GM12878 (cell line): ENCODE measurements at regions not wholly inside any gene's neighbourhood (a gene's known extent, or its start where the extent isn't known, plus 50 kb on each side); places are given as distances from the start of the nearest gene placed in this dataset.

Experiments used
- ATAC-seq: fragments of 200-7000 bp; cut with Tn5 transposase; 3 replicates; pipeline ENCODE4 v1.9.1; 2020; ENCODE audit warnings: mild to moderate bottlenecking, moderate library complexity
- BruUV-seq: library from RNA; stranded (reverse); fragments of 400-500 nt; replicated peaks from 2 replicates; lab custom pipeline; 2021; lab: Mats Ljungman, UMichigan
- CTCF ChIA-PET: fragments of 300-600 bp; sonication (Branson Sonifier 250); formaldehyde crosslinking; extraction: SDS; loops from one replicate; lab custom pipeline; 2021; ENCODE audit warnings: inconsistent platforms; lab: Yijun Ruan, JAX
- POLR2A ChIA-PET: fragments of 350-600 bp; formaldehyde crosslinking; extraction: SDS; loops from one replicate; lab custom pipeline; 2021; ENCODE audit warnings: inconsistent platforms; lab: Charles Lee
- RAD21 ChIA-PET: fragments of 300-600 bp; sonication (Branson Sonifier 250); formaldehyde crosslinking; loops from one replicate; lab custom pipeline; 2023; ENCODE audit warnings: antibody characterized with exemption; ENCODE audit not compliant: unreplicated experiment; lab: Charles Lee
- SMC1A ChIA-PET: fragments of 300-600 bp; sonication (Branson Sonifier 250); formaldehyde crosslinking; loops from one replicate; lab custom pipeline; 2023; ENCODE audit not compliant: unreplicated experiment, uncharacterized antibody; lab: Charles Lee
- DNase-seq: peaks from one replicate; pipeline ENCODE4 v3.0.0-alpha.2; 2011; ENCODE audit warnings: low read depth, low spot score
- FAIRE-seq: peaks from 3 replicates; lab custom pipeline; 2011; peaks lifted over from hg19 to GRCh38; lab: Jason Lieb, UNC
- H2AFZ ChIP-seq: 2 replicates; pipeline ENCODE4 v1.6.0; 2011; ENCODE audit warnings: low read depth, low read length, control low read depth; ENCODE audit not compliant: control insufficient read depth
- H3K27ac ChIP-seq: 2 replicates; pipeline ENCODE4 v1.5.1; 2011; ENCODE audit warnings: control low read depth; ENCODE audit not compliant: control insufficient read depth, insufficient read depth
- H3K27me3 ChIP-seq, 2 experiments: replicated peaks in 1 of 2; 2 replicates each; pipeline versions ENCODE4 v1.6.0 to v1.6.1; 2011; ENCODE audit warnings: low read length in 1 of 2; ENCODE audit not compliant: control insufficient read depth in 2 of 2, insufficient read depth in 2 of 2
- H3K36me3 ChIP-seq, 2 experiments: 2 replicates each; pipeline ENCODE4 v1.5.1; 2011; ENCODE audit warnings: low read length in 1 of 2; ENCODE audit not compliant: control insufficient read depth in 2 of 2, insufficient read depth in 2 of 2
- H3K4me1 ChIP-seq: 2 replicates; pipeline ENCODE4 v1.6.1; 2011; ENCODE audit warnings: mild to moderate bottlenecking, low read length, moderate library complexity, mixed read lengths; ENCODE audit not compliant: control insufficient read depth, insufficient read depth
- H3K4me2 ChIP-seq: 2 replicates; pipeline ENCODE4 v1.6.0; 2011; ENCODE audit warnings: control low read depth; ENCODE audit not compliant: control insufficient read depth, insufficient read depth
- H3K4me3 ChIP-seq: fragments of 200-600 bp; sonication (generic); 2 replicates; pipeline ENCODE4 v1.5.1; 2016
- H3K79me2 ChIP-seq: 2 replicates; pipeline ENCODE4 v1.6.0; 2011; ENCODE audit warnings: low read length; ENCODE audit not compliant: control insufficient read depth, insufficient read depth
- H3K9ac ChIP-seq: 2 replicates; pipeline ENCODE4 v1.8.0; 2011; ENCODE audit warnings: low read length, control low read depth, mixed read lengths; ENCODE audit not compliant: control insufficient read depth, insufficient read depth
- H3K9me3 ChIP-seq: replicated peaks from 3 replicates; pipeline ENCODE4 v1.5.1; 2011; ENCODE audit warnings: mild to moderate bottlenecking, low read length; ENCODE audit not compliant: control insufficient read depth, insufficient read depth
- H4K20me1 ChIP-seq: 2 replicates; pipeline ENCODE4 v1.6.0; 2011; ENCODE audit not compliant: control insufficient read depth, insufficient read depth
- BMI1 ChIP-seq: fragments of 450-650 bp; IDR thresholded peaks from 2 replicates; pipeline ENCODE4 v1.6.1; 2016; ENCODE audit warnings: mild to moderate bottlenecking, moderate library complexity, borderline replicate concordance
- CHD4 ChIP-seq: fragments of 200-600 bp; sonication (generic); IDR thresholded peaks from 2 replicates; pipeline ENCODE4 v1.6.1; 2016; ENCODE audit warnings: mild to moderate bottlenecking
- HDAC6 ChIP-seq: fragments of 200-600 bp; sonication (generic); IDR thresholded peaks from one replicate; pipeline ENCODE4 v1.8.0; 2017; ENCODE audit warnings: antibody characterized with exemption; ENCODE audit not compliant: unreplicated experiment
- IKZF1 ChIP-seq: fragments of 450-650 bp; conservative IDR thresholded peaks from 2 replicates; pipeline ENCODE4 v1.6.1; 2017; ENCODE audit warnings: antibody characterized with exemption, mild to moderate bottlenecking
- IKZF2 ChIP-seq, 2 experiments: fragments of 450-650 bp; IDR thresholded peaks; 2 replicates each; pipeline ENCODE4 v1.6.1; 2017; ENCODE audit warnings: mild to moderate bottlenecking in 2 of 2, moderate library complexity in 2 of 2
- JUNB ChIP-seq: IDR thresholded peaks from 2 replicates; pipeline ENCODE4 v1.6.1; 2016; ENCODE audit warnings: antibody characterized with exemption, mild to moderate bottlenecking
- PAX8 ChIP-seq: fragments of 450-650 bp; IDR thresholded peaks from 2 replicates; pipeline ENCODE4 v1.6.1; 2017; ENCODE audit warnings: mild to moderate bottlenecking, moderate library complexity
- RUNX3 ChIP-seq: IDR thresholded peaks from 2 replicates; pipeline ENCODE4 v1.6.1; 2012; ENCODE audit warnings: low read length, inconsistent platforms
- SMAD5 ChIP-seq: IDR thresholded peaks from 2 replicates; pipeline ENCODE4 v1.6.1; 2016; ENCODE audit warnings: antibody characterized with exemption, low read depth
- SREBF1 ChIP-seq: IDR thresholded peaks from 2 replicates; pipeline ENCODE4 v1.6.1; 2012; ENCODE audit warnings: mild to moderate bottlenecking, low read length
- TCF12 ChIP-seq: IDR thresholded peaks from 2 replicates; pipeline ENCODE4 v1.6.1; 2011; ENCODE audit warnings: low read depth, mild to moderate bottlenecking, low read length
- WRNIP1 ChIP-seq: IDR thresholded peaks from 2 replicates; pipeline ENCODE4 v1.6.1; 2011; ENCODE audit warnings: low read depth, low read length, improper control_type of control experiment, borderline replicate concordance
- WGBS: methylation state at CpG from one replicate; pipeline ENCODE4 v1.1.6; 2016; ENCODE audit warnings: low lambda C conversion rate; ENCODE audit not compliant: insufficient replicate concordance, insufficient coverage; ENCODE audit errors: missing lambda C conversion rate; 5-methylcytosine and 5-hydroxymethylcytosine counted together
- in situ Hi-C: fragments of 300-500 bp; cut with MboI; formaldehyde crosslinking; loops from 9 replicates; pipeline ENCODE4 v1.14.3; 2018; ENCODE audit warnings: mixed read lengths
- intact Hi-C: fragments of 100-400 bp; cut with micrococcal nuclease; formaldehyde crosslinking; loops from one replicate; pipeline ENCODE4 v1.14.2; 2022; ENCODE audit not compliant: unreplicated experiment
- TF ChIP-seq, protein P1 (sequence below): fragments of 450-650 bp; IDR thresholded peaks from 2 replicates; pipeline ENCODE4 v1.6.1; 2017; ENCODE audit warnings: mild to moderate bottlenecking, moderate library complexity
- TF ChIP-seq, protein P2 (sequence below): fragments of 450-650 bp; formaldehyde crosslinking; IDR thresholded peaks from 2 replicates; pipeline ENCODE4 v1.4.0; 2022; ENCODE audit warnings: mild to moderate bottlenecking, moderate library complexity

DNA sequence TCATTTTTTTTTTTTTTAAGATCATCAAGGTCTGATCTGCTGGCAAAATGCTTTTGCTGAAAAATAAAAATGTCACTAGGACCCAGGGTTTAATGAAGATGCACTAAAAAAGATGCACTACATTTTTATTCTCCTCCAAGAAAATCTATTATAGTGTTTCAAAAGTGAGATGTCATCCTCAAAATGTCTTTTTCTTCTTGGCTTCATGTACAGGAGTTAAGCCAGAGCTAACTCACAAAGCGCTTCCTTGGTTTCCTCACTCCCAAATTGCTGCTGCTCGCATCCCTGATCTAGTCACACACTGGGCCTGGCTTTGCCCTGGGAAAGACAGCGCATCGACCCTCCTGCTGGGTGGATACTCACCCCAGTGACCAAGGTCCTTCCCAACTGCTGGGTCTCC is 113.4 kb upstream of the CCDC68 start:
- 86% methylated on average over 4 of the region's 4 CpGs for WGBS
- SMC1A ChIA-PET = interaction anchor here (1.5 to 5.3 kb wide), 2 partner anchors 12 to 20 kb away, joined by 5 to 24 read pairs; no protein-coding TSS in a partner anchor
- Histone ChIP-seq H3K9me3 (no peaks in the 10 kb centered on the region), H4K20me1 (no peaks in the 10 kb centered on the region), H3K27ac (no peak overlapping the region), H3K9ac (no peak overlapping the region), H2AFZ (no peak overlapping the region), H3K4me2 (no peak overlapping the region), H3K79me2 (no peaks in the 10 kb centered on the region), H3K4me1 (peaks cover 22% of the 10 kb centered on the region), H3K27me3 (no peaks in the 10 kb centered on the region), H3K4me3 (no peak overlapping the region), H3K36me3 (no peaks in the 10 kb centered on the region)
- FAIRE-seq (no peak), DNase-seq (no peak), ATAC-seq (no peak)
- TF ChIP-seq JUNB = no peak
- TF ChIP-seq RUNX3 = no peak
- TF ChIP-seq IKZF2 (IDR thresholded peaks at IDR 0.05) = no peak
- no peak for TF ChIP-seq TCF12
- no peak for TF ChIP-seq CHD4
- TF ChIP-seq, protein P1, sequence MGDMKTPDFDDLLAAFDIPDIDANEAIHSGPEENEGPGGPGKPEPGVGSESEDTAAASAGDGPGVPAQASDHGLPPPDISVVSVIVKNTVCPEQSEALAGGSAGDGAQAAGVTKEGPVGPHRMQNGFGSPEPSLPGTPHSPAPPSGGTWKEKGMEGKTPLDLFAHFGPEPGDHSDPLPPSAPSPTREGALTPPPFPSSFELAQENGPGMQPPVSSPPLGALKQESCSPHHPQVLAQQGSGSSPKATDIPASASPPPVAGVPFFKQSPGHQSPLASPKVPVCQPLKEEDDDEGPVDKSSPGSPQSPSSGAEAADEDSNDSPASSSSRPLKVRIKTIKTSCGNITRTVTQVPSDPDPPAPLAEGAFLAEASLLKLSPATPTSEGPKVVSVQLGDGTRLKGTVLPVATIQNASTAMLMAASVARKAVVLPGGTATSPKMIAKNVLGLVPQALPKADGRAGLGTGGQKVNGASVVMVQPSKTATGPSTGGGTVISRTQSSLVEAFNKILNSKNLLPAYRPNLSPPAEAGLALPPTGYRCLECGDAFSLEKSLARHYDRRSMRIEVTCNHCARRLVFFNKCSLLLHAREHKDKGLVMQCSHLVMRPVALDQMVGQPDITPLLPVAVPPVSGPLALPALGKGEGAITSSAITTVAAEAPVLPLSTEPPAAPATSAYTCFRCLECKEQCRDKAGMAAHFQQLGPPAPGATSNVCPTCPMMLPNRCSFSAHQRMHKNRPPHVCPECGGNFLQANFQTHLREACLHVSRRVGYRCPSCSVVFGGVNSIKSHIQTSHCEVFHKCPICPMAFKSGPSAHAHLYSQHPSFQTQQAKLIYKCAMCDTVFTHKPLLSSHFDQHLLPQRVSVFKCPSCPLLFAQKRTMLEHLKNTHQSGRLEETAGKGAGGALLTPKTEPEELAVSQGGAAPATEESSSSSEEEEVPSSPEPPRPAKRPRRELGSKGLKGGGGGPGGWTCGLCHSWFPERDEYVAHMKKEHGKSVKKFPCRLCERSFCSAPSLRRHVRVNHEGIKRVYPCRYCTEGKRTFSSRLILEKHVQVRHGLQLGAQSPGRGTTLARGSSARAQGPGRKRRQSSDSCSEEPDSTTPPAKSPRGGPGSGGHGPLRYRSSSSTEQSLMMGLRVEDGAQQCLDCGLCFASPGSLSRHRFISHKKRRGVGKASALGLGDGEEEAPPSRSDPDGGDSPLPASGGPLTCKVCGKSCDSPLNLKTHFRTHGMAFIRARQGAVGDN = no peak
- TF ChIP-seq, protein P2, sequence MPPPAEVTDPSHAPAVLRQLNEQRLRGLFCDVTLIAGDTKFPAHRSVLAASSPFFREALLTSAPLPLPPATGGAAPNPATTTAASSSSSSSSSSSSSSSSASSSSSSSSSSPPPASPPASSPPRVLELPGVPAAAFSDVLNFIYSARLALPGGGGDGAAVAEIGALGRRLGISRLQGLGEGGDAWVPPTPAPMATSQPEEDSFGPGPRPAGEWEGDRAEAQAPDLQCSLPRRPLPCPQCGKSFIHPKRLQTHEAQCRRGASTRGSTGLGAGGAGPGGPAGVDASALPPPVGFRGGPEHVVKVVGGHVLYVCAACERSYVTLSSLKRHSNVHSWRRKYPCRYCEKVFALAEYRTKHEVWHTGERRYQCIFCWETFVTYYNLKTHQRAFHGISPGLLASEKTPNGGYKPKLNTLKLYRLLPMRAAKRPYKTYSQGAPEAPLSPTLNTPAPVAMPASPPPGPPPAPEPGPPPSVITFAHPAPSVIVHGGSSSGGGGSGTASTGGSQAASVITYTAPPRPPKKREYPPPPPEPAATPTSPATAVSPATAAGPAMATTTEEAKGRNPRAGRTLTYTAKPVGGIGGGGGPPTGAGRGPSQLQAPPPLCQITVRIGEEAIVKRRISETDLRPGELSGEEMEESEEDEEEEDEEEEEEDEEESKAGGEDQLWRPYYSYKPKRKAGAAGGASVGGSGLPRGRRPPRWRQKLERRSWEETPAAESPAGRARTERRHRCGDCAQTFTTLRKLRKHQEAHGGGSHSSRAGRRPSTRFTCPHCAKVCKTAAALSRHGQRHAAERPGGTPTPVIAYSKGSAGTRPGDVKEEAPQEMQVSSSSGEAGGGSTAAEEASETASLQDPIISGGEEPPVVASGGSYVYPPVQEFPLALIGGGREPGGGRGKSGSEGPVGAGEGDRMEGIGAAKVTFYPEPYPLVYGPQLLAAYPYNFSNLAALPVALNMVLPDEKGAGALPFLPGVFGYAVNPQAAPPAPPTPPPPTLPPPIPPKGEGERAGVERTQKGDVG (CRISPR knock-in tag) = no peak
- TF ChIP-seq SREBF1 = no peak
- TF ChIP-seq BMI1 = no peak
- TF ChIP-seq SMAD5 = no peak
- no peak for TF ChIP-seq PAX8
- no peak for TF ChIP-seq HDAC6
- TF ChIP-seq WRNIP1 = no peak
- TF ChIP-seq IKZF1 = no peak
- intact Hi-C loops = no loop called here
- RAD21 ChIA-PET = no interaction called here
- POLR2A ChIA-PET = no interaction called here
- no TSS peak for BruUV-seq
- CTCF ChIA-PET = no interaction called here
- in situ Hi-C loops = no loop called here
